ENCODE measurements at regions not wholly inside any gene's neighbourhood (a gene's known extent, or its start where the extent isn't known, plus 50 kb on each side); places are given as distances from the start of the nearest gene placed in this dataset.

DNA sequence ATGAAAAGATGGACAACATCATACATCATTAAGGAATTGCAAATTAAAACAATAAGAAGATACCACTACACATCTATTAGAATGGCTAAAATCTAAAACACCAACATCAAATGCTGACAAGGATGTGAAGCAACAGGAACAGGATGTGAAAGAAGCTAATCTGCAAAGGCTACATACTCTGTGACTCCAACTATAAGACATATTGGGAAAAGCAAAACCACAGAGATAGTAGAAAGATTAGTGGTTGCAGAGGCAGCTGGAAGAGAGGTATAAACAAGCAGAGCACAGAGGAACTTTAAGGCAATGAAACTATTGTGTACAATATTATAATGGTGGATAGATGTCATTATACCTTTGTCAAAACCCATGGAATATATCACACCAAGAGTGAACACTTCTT lies 393.7 kb upstream of the RAB6C start:
- TF ChIP-seq, protein P1, sequence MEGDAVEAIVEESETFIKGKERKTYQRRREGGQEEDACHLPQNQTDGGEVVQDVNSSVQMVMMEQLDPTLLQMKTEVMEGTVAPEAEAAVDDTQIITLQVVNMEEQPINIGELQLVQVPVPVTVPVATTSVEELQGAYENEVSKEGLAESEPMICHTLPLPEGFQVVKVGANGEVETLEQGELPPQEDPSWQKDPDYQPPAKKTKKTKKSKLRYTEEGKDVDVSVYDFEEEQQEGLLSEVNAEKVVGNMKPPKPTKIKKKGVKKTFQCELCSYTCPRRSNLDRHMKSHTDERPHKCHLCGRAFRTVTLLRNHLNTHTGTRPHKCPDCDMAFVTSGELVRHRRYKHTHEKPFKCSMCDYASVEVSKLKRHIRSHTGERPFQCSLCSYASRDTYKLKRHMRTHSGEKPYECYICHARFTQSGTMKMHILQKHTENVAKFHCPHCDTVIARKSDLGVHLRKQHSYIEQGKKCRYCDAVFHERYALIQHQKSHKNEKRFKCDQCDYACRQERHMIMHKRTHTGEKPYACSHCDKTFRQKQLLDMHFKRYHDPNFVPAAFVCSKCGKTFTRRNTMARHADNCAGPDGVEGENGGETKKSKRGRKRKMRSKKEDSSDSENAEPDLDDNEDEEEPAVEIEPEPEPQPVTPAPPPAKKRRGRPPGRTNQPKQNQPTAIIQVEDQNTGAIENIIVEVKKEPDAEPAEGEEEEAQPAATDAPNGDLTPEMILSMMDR (conservative IDR thresholded peaks at IDR 0.05): no peak
- TF ChIP-seq EZH2 (IDR thresholded peaks at IDR 0.05; ENCODE audit: low read depth): no peak
